CD4-positive, alpha-beta T cell (primary cell): ENCODE measurements at regions not wholly inside any gene's neighbourhood (a gene's known extent, or its start where the extent isn't known, plus 50 kb on each side); places are given as distances from the start of the nearest gene placed in this dataset.

Source experiments
- ATAC-seq: fragments of 200-7000 bp; cut with Tn5 transposase; one replicate; pipeline ENCODE4 v1.10.0; 2022; ENCODE audit warnings: mild to moderate bottlenecking; ENCODE audit not compliant: poor library complexity
- CTCF ChIA-PET: fragments of 350-600 bp; sonication (Branson Sonifier 250); formaldehyde crosslinking; loops from one replicate; lab custom pipeline; 2021; ENCODE audit warnings: antibody characterized with exemption, inconsistent platforms; lab: Charles Lee
- POLR2A ChIA-PET: fragments of 350-600 bp; sonication (Branson Sonifier 250); formaldehyde crosslinking; loops from one replicate; lab custom pipeline; 2021; ENCODE audit warnings: antibody characterized with exemption, inconsistent platforms; lab: Charles Lee
- DNase-seq, 14 experiments: peaks; one replicate each; pipeline ENCODE4 v3.0.0-alpha.2; 2013 to 2020; ENCODE audit warnings: mixed read lengths in 2 of 14
- H3K27ac ChIP-seq, 2 donors: one replicate each; pipeline versions ENCODE4 v1.5.1 to v1.7.0; 2013; ENCODE audit warnings: low read length in 2 of 2, low read depth in 1 of 2, mild to moderate bottlenecking in 1 of 2
- H3K27me3 ChIP-seq, 2 experiments: 1 replicate in 1 of 2; 2 replicates in 1 of 2; pipeline versions ENCODE4 v1.6.1 to v1.7.0; 2013; ENCODE audit warnings: low read length in 2 of 2, control low read depth in 1 of 2, mild to moderate bottlenecking in 1 of 2, moderate library complexity in 1 of 2; ENCODE audit not compliant: insufficient read depth in 2 of 2, control insufficient read depth in 1 of 2
- H3K36me3 ChIP-seq: one replicate; pipeline ENCODE4 v1.6.1; 2013; ENCODE audit warnings: low read length, control low read depth; ENCODE audit not compliant: insufficient read depth
- H3K4me1 ChIP-seq: one replicate; pipeline ENCODE4 v1.6.1; 2013; ENCODE audit warnings: low read length, control low read depth; ENCODE audit not compliant: insufficient read depth
- H3K4me3 ChIP-seq: one replicate; pipeline ENCODE4 v1.5.1; 2013; ENCODE audit warnings: mild to moderate bottlenecking, low read length, moderate library complexity
- H3K9me3 ChIP-seq, 2 experiments: 1 replicate in 1 of 2; 2 replicates in 1 of 2; pipeline versions ENCODE4 v1.6.1 to v1.7.0; 2013; ENCODE audit warnings: low read length in 2 of 2, mild to moderate bottlenecking in 2 of 2, control low read depth in 1 of 2, moderate library complexity in 1 of 2; ENCODE audit not compliant: control insufficient read depth in 1 of 2, insufficient read depth in 1 of 2
- H3K27ac Mint-ChIP-seq: one replicate; pipeline ENCODE4 v1.8.0; 2020; ENCODE audit warnings: mixed read lengths
- H3K27me3 Mint-ChIP-seq: one replicate; pipeline ENCODE4 v1.8.0; 2021; ENCODE audit warnings: mixed read lengths
- H3K36me3 Mint-ChIP-seq: one replicate; pipeline ENCODE4 v1.8.0; 2021; ENCODE audit warnings: low read depth, mixed read lengths
- H3K4me1 Mint-ChIP-seq: one replicate; pipeline ENCODE4 v1.8.0; 2021; ENCODE audit warnings: low read depth, mixed read lengths
- H3K4me3 Mint-ChIP-seq: one replicate; pipeline ENCODE4 v1.8.0; 2020; ENCODE audit warnings: mild to moderate bottlenecking, mixed read lengths
- H3K9me3 Mint-ChIP-seq: one replicate; pipeline ENCODE4 v1.8.0; 2020; ENCODE audit warnings: mixed read lengths
- intact Hi-C, 2 experiments: fragments of 100-400 bp; cut with DNase I in 1 of 2; cut with micrococcal nuclease in 1 of 2; formaldehyde crosslinking; loops; one replicate each; pipeline versions ENCODE4 v1.15.1 to v1.9.0; 2023 to 2025; cut with DNase I, micrococcal nuclease
- TF ChIP-seq, protein P1 (sequence below): fragments of 200-600 bp; IDR thresholded peaks from one replicate; pipeline ENCODE4 v1.8.0; 2022; ENCODE audit warnings: antibody characterized with exemption, mild to moderate bottlenecking

DNA sequence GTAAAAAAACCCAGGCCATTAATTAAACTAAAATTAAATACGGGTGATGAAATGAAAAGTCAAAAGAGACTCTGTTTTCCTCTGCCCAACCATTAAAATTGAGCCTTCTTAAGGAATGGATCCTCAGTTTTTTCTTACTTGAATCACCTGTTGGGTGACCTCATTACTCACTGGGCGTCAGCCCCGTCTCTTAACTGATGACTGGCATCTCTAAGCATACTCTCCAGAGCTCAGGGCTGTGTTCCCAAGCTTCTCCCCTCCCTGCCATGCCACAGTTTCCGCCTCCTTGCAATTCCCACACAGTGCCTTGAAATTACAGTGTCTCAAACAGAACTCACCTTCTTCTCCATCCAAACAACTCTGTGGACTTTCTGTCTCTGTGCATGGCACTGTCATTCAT lies 421.1 kb upstream of the CELF4 start:
- Mint-ChIP-seq H3K27ac (no peak overlapping the region), H3K27me3 (no peaks in the 10 kb centered on the region), H3K36me3 (no peaks in the 10 kb centered on the region), H3K9me3 (no peaks in the 10 kb centered on the region), H3K4me1 (no peaks in the 10 kb centered on the region), H3K4me3 (no peak overlapping the region)
- Histone ChIP-seq H3K4me3 (no peak overlapping the region), H3K4me1 (no peaks in the 10 kb centered on the region), H3K36me3 (no peaks in the 10 kb centered on the region), H3K27me3 (peaks cover 0 to 2% of the 10 kb centered on the region in 2 experiments), H3K27ac (no peak overlapping the region), H3K9me3 (no peaks in the 10 kb centered on the region)
- no peak for ATAC-seq
- intact Hi-C loops = no loop called here
- TF ChIP-seq, protein P1, sequence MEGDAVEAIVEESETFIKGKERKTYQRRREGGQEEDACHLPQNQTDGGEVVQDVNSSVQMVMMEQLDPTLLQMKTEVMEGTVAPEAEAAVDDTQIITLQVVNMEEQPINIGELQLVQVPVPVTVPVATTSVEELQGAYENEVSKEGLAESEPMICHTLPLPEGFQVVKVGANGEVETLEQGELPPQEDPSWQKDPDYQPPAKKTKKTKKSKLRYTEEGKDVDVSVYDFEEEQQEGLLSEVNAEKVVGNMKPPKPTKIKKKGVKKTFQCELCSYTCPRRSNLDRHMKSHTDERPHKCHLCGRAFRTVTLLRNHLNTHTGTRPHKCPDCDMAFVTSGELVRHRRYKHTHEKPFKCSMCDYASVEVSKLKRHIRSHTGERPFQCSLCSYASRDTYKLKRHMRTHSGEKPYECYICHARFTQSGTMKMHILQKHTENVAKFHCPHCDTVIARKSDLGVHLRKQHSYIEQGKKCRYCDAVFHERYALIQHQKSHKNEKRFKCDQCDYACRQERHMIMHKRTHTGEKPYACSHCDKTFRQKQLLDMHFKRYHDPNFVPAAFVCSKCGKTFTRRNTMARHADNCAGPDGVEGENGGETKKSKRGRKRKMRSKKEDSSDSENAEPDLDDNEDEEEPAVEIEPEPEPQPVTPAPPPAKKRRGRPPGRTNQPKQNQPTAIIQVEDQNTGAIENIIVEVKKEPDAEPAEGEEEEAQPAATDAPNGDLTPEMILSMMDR = no peak
- CTCF ChIA-PET = no interaction called here
- POLR2A ChIA-PET = no interaction called here
- DNase-seq = no peak

GRCh38 chr18:37985126-37985525 lies 419.5 kb upstream of the CELF4 start:
- ATAC-seq (no peak), DNase-seq (no peak)
- H3K27me3 Mint-ChIP-seq = no peaks in the 10 kb centered on the region
- H3K4me3 ChIP-seq = no peak overlapping the region
- H3K36me3 ChIP-seq = no peaks in the 10 kb centered on the region
- H3K4me3 Mint-ChIP-seq = no peak overlapping the region
- no peaks in the 10 kb centered on the region for H3K9me3 Mint-ChIP-seq
- no peaks in the 10 kb centered on the region for H3K9me3 ChIP-seq
- no peaks in the 10 kb centered on the region for H3K4me1 Mint-ChIP-seq
- H3K27me3 ChIP-seq = peaks cover 0 to 2% of the 10 kb centered on the region in 2 experiments
- ChIA-PET POLR2A (no interaction called here), CTCF (no interaction called here)
- H3K27ac Mint-ChIP-seq = no peak overlapping the region
- no peaks in the 10 kb centered on the region for H3K4me1 ChIP-seq
- TF ChIP-seq, protein P1 = no peak
- no peak overlapping the region for H3K27ac ChIP-seq
- intact Hi-C loops = no loop called here
- H3K36me3 Mint-ChIP-seq = no peaks in the 10 kb centered on the region

DNA sequence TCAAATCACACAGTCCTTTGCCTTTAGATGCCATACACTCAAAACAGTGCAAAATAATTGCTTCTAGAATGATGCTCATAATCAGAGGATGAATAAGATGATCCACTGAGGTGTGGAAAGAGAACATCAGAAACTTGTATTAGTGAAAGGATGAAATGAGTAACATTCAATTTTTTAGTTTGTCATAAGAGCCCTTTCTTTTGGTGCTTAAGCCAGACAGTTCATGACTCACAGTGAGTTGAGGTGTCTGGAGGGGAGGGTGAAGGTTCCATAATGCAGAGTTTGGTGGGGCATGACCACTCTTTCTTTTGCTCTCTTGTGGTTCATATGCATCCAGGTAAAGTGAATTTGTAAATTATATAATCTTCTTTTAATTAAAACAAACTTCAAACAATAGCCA lies 415.0 kb upstream of the CELF4 start:
- POLR2A ChIA-PET = no interaction called here
- Histone ChIP-seq H3K9me3 (no peaks in the 10 kb centered on the region), H3K27me3 (no peaks in the 10 kb centered on the region), H3K27ac (no peak overlapping the region), H3K4me3 (no peak overlapping the region), H3K4me1 (no peaks in the 10 kb centered on the region), H3K36me3 (no peaks in the 10 kb centered on the region)
- Mint-ChIP-seq H3K27ac (no peak overlapping the region), H3K27me3 (no peaks in the 10 kb centered on the region), H3K4me1 (no peaks in the 10 kb centered on the region), H3K9me3 (peaks cover 5% of the 10 kb centered on the region), H3K4me3 (no peak overlapping the region), H3K36me3 (no peaks in the 10 kb centered on the region)
- no peak for ATAC-seq
- intact Hi-C loops = no loop called here
- DNase-seq = no peak
- TF ChIP-seq, protein P1 = no peak
- CTCF ChIA-PET = no interaction called here
